WERI-Rb-1 (cell line): ENCODE measurements at regions not wholly inside any gene's neighbourhood (a gene's known extent, or its start where the extent isn't known, plus 50 kb on each side); places are given as distances from the start of the nearest gene placed in this dataset.

ENCODE experiments used
- DNase-seq: peaks from one replicate; pipeline ENCODE4 v3.0.0-alpha.2; 2020
- H3K27ac ChIP-seq: fragments of 250-450 bp; sonication (Bioruptor Pico); 2 replicates; pipeline ENCODE4 v1.5.1; 2020; ENCODE audit warnings: mild to moderate bottlenecking, moderate library complexity
- H3K27me3 ChIP-seq: fragments of 250-450 bp; sonication (Bioruptor Pico); 2 replicates; pipeline ENCODE4 v1.5.1; 2021; ENCODE audit warnings: mild to moderate bottlenecking, low read depth, moderate library complexity; ENCODE audit not compliant: insufficient read depth, severe bottlenecking
- H3K36me3 ChIP-seq: fragments of 250-450 bp; sonication (Bioruptor Pico); 2 replicates; pipeline ENCODE4 v1.5.1; 2020; ENCODE audit warnings: mild to moderate bottlenecking, moderate library complexity
- H3K4me3 ChIP-seq: 2 replicates; pipeline ENCODE4 v1.5.1; 2011; ENCODE audit warnings: low read depth, mild to moderate bottlenecking, control low read depth, low read length
- H3K9me3 ChIP-seq: fragments of 250-450 bp; sonication (Bioruptor Pico); 2 replicates; pipeline ENCODE4 v1.5.1; 2021; ENCODE audit warnings: mild to moderate bottlenecking, moderate library complexity; ENCODE audit not compliant: severe bottlenecking
- TF ChIP-seq, protein P1 (sequence below): IDR thresholded peaks from 2 replicates; pipeline ENCODE4 v1.5.1; 2011; ENCODE audit warnings: low read depth, mild to moderate bottlenecking, control low read depth, inconsistent platforms, low read length

DNA sequence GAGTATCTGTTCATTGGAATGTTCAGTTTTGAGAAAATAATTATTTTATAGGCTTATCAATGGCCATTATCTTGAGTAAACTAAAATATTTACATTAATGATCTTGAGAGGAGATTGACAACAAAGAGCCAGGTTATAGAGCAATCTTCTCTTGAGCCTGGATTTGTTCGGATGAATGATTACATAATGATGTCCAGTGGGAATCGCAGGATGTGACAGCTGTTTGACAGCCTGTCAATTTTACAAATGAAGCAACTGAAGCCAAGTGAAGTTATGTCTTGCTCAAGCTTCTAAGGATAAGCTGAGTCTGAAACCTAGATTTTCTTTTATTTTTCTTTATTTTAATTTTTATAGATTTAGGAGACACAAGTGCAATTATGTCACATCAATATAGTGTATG is 52.1 kb upstream of the BACH1 start:
- Histone ChIP-seq H3K9me3 (peaks cover 3% of the 10 kb centered on the region), H3K4me3 (no peak overlapping the region), H3K27me3 (no peaks in the 10 kb centered on the region), H3K27ac (no peak overlapping the region), H3K36me3 (no peaks in the 10 kb centered on the region)
- TF ChIP-seq, protein P1, sequence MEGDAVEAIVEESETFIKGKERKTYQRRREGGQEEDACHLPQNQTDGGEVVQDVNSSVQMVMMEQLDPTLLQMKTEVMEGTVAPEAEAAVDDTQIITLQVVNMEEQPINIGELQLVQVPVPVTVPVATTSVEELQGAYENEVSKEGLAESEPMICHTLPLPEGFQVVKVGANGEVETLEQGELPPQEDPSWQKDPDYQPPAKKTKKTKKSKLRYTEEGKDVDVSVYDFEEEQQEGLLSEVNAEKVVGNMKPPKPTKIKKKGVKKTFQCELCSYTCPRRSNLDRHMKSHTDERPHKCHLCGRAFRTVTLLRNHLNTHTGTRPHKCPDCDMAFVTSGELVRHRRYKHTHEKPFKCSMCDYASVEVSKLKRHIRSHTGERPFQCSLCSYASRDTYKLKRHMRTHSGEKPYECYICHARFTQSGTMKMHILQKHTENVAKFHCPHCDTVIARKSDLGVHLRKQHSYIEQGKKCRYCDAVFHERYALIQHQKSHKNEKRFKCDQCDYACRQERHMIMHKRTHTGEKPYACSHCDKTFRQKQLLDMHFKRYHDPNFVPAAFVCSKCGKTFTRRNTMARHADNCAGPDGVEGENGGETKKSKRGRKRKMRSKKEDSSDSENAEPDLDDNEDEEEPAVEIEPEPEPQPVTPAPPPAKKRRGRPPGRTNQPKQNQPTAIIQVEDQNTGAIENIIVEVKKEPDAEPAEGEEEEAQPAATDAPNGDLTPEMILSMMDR, result no peak
- no peak for DNase-seq

DNA sequence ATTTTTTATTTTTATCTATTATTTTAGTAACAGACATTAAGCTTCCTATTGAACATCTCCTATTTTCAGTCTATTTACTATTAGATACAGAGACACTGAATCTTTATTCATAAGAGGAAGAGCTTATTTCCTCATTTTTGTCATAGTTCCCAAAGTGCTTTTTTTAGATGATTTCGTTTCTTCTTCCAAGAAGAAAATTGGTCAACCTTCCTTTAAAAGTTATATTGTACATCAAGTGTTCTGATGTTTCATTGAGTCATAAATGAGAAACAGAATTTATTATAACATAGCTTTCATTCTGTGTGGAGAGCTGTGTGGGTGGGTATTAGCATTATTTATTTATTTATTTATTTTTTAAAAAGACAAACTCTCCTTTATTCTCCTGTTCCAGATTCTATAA is 50.6 kb upstream of the BACH1 start:
- Histone ChIP-seq H3K27me3 (no peaks in the 10 kb centered on the region), H3K36me3 (no peaks in the 10 kb centered on the region), H3K9me3 (peaks cover 4% of the 10 kb centered on the region), H3K27ac (no peak overlapping the region), H3K4me3 (no peak overlapping the region)
- DNase-seq, result no peak
- TF ChIP-seq, protein P1, result no peak
